ENCODE measurements at regions not wholly inside any gene's neighbourhood (a gene's known extent, or its start where the extent isn't known, plus 50 kb on each side); places are given as distances from the start of the nearest gene placed in this dataset.

DNA sequence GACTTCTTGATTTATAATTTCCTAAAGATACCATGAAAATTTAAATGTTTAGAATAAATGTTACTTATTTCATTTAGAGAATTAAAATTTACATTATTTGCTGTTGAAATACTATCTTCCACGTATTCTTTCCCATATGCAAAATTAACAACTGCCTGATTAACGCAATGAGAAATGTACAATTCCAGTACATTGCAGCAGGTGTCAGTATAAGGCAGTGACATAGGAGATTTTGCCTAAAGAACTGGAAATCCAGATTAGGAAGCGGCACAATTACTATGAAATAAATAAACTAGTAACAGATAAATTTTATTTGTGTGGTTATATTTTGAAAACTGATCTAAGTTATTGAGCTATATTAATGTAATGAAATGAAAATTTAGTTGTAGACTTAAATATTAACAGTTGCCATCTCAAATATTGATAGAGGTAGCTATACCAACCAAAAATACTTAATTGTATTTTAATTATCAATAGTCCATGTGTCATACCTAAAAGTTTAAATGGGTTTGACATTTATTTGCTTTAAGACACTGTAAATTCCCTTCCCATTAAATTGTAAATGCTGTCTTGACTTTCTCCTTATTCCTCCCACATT is 300.2 kb downstream of the UTRN start:
- intact Hi-C loops (cut with micrococcal nuclease) = loop anchor here (2.0 to 10.0 kb wide), 2 partner anchors 193 to 1119 kb away; no protein-coding TSS in a partner anchor
- Histone ChIP-seq H3K4me3 (ENCODE audit: control extremely low read depth in 1 of 5, extremely low read depth in 1 of 5, insufficient read depth in 1 of 5, low read depth in 2 of 5, low read length in 4 of 5) (no peak overlapping the region), H2AFZ (ENCODE audit: insufficient read depth, low read depth, low read length, poor library complexity, severe bottlenecking) (no peak overlapping the region), H3K27ac (ENCODE audit: low read length in 2 of 2) (no peak overlapping the region), H3K9ac (ENCODE audit: low read length) (no peak overlapping the region), H3K27me3 (replicated peaks in 1 of 4; ENCODE audit: control extremely low read depth in 1 of 4, control insufficient read depth in 3 of 4, insufficient read depth in 4 of 4, low read length in 3 of 4) (no peaks in the 10 kb centered on the region), H3K79me2 (ENCODE audit: control insufficient read depth, insufficient read depth, low read length) (peaks cover 11% of the 10 kb centered on the region), H3K36me3 (replicated peaks in 1 of 2; ENCODE audit: control extremely low read depth in 1 of 2, control insufficient read depth in 1 of 2, extremely low read depth in 1 of 2, insufficient read depth in 2 of 2, low read length in 1 of 2) (peaks cover 0 to 12% of the 10 kb centered on the region in 2 experiments), H4K20me1 (ENCODE audit: control insufficient read depth, insufficient read depth, low read length, poor library complexity, severe bottlenecking) (peaks cover 83% of the 10 kb centered on the region), H3K4me1 (ENCODE audit: control insufficient read depth in 2 of 2, insufficient read depth in 2 of 2, low read length in 2 of 2) (peaks cover 20 to 21% of the 10 kb centered on the region in 2 donors), H3K9me3 (ENCODE audit: control extremely low read depth in 1 of 3, control insufficient read depth in 2 of 3, insufficient read depth in 1 of 3, low read length in 2 of 3) (no peaks in the 10 kb centered on the region), H3K4me2 (replicated peaks; ENCODE audit: low read depth, low read length, poor library complexity, severe bottlenecking) (no peak overlapping the region)
- ATAC-seq (ENCODE audit: low read depth) = no peak
- Mint-ChIP-seq H3K4me1 (peaks cover 29% of the 10 kb centered on the region), H3K4me3 (no peak overlapping the region), H3K27ac (no peak overlapping the region), H3K9me3 (ENCODE audit: insufficient read depth) (no peaks in the 10 kb centered on the region), H3K27me3 (no peaks in the 10 kb centered on the region)
- TF ChIP-seq EZH2 (IDR thresholded peaks at IDR 0.05; ENCODE audit: borderline replicate concordance, insufficient read depth, low read depth, low read length, poor library complexity, severe bottlenecking) (no peak), CTCF (IDR thresholded peaks at IDR 0.05) (peak; percentile 83)
- ChIA-PET CTCF (interaction anchor here (0.8 to 3.8 kb wide), 13 partner anchors 8 to 1051 kb away, joined by 3 to 24 read pairs (median 4); no protein-coding TSS in a partner anchor), POLR2A (no interaction called here)
- no CpG with 5 or more reads among the region's 3 CpGs for WGBS (ENCODE audit: insufficient coverage)
- DNase-seq = peak; percentile 31

DNA sequence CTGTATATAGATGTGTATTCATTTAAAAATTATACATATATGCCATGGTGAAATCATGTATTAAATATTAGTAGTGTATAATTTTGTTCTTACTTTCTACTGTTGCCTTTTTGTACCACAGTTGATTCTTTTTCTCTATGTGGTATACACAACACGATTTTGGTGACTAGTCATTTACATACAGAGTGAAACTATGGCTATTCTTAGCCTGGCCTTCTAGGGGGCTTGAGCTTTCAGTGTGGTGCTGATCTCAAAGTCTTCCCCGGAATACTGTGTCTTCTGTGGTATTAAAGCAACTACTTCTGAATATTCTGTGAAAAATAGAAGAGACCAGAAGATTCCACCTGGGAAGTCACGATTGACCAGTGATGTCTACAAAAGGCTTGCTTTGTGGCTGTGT is 301.9 kb downstream of the UTRN start:
- 83% methylated on average over 2 of the region's 3 CpGs for WGBS (ENCODE audit: insufficient coverage)
- Histone ChIP-seq H3K9ac (ENCODE audit: low read length) (no peak overlapping the region), H4K20me1 (ENCODE audit: control insufficient read depth, insufficient read depth, low read length, poor library complexity, severe bottlenecking) (peaks cover 81% of the 10 kb centered on the region), H3K9me3 (ENCODE audit: control extremely low read depth in 1 of 3, control insufficient read depth in 2 of 3, insufficient read depth in 1 of 3, low read length in 2 of 3) (no peaks in the 10 kb centered on the region), H3K4me1 (ENCODE audit: control insufficient read depth in 2 of 2, insufficient read depth in 2 of 2, low read length in 2 of 2) (peaks cover 20 to 21% of the 10 kb centered on the region in 2 donors), H3K36me3 (replicated peaks in 1 of 2; ENCODE audit: control extremely low read depth in 1 of 2, control insufficient read depth in 1 of 2, extremely low read depth in 1 of 2, insufficient read depth in 2 of 2, low read length in 1 of 2) (peaks cover 2 to 17% of the 10 kb centered on the region in 2 experiments), H3K4me3 (ENCODE audit: control extremely low read depth in 1 of 5, extremely low read depth in 1 of 5, insufficient read depth in 1 of 5, low read depth in 2 of 5, low read length in 4 of 5) (no peak overlapping the region), H3K27ac (ENCODE audit: low read length in 2 of 2) (no peak overlapping the region), H3K27me3 (replicated peaks in 1 of 4; ENCODE audit: control extremely low read depth in 1 of 4, control insufficient read depth in 3 of 4, insufficient read depth in 4 of 4, low read length in 3 of 4) (no peaks in the 10 kb centered on the region), H3K4me2 (replicated peaks; ENCODE audit: low read depth, low read length, poor library complexity, severe bottlenecking) (no peak overlapping the region), H3K79me2 (ENCODE audit: control insufficient read depth, insufficient read depth, low read length) (peaks cover 15% of the 10 kb centered on the region), H2AFZ (ENCODE audit: insufficient read depth, low read depth, low read length, poor library complexity, severe bottlenecking) (no peak overlapping the region)
- ChIA-PET POLR2A (no interaction called here), CTCF (interaction anchor here (1.3 to 1.4 kb wide), 2 partner anchors 8 to 10 kb away, joined by 3 to 4 read pairs; no protein-coding TSS in a partner anchor)
- Mint-ChIP-seq H3K4me3 (no peak overlapping the region), H3K27me3 (no peaks in the 10 kb centered on the region), H3K4me1 (peaks cover 27% of the 10 kb centered on the region), H3K27ac (no peak overlapping the region), H3K9me3 (ENCODE audit: insufficient read depth) (no peaks in the 10 kb centered on the region)
- DNase-seq = no peak
- TF ChIP-seq EZH2 (IDR thresholded peaks at IDR 0.05; ENCODE audit: borderline replicate concordance, insufficient read depth, low read depth, low read length, poor library complexity, severe bottlenecking) = no peak
- ATAC-seq (ENCODE audit: low read depth) = no peak
- intact Hi-C loops (cut with micrococcal nuclease) = loop anchor here (10.0 kb wide), 1 partner anchor 1118 kb away; no protein-coding TSS in a partner anchor
